Activated T-helper 1 cell treated with anti-CD3 and anti-CD28 coated beads, Interleukin-12 subunit alpha, Interleukin-12 subunit beta, Interleukin-2, Interleukin-4 antibody, amounts not matched to agents 30 ng/mL and 10 ng/mL and 1 ng/mL, durations not matched to agents 14 hours and 24 hours and 36 hours (primary cell): ENCODE measurements at regions not wholly inside any gene's neighbourhood (a gene's known extent, or its start where the extent isn't known, plus 50 kb on each side); places are given as distances from the start of the nearest gene placed in this dataset.

Experiments
- DNase-seq: peaks from one replicate; pipeline ENCODE4 v3.0.0; 2021; ENCODE audit warnings: low spot score
- H3K27ac Mint-ChIP-seq: one replicate; pipeline ENCODE4 v1.8.0; 2021; ENCODE audit warnings: mild to moderate bottlenecking, mixed read lengths
- H3K27me3 Mint-ChIP-seq: one replicate; pipeline ENCODE4 v1.8.0; 2022; ENCODE audit warnings: mild to moderate bottlenecking, moderate library complexity, mixed read lengths; ENCODE audit not compliant: insufficient read depth
- H3K36me3 Mint-ChIP-seq: one replicate; pipeline ENCODE4 v1.8.0; 2021; ENCODE audit warnings: low read depth, mixed read lengths
- H3K4me1 Mint-ChIP-seq: one replicate; pipeline ENCODE4 v1.8.0; 2021; ENCODE audit warnings: low read depth, mixed read lengths
- H3K4me3 Mint-ChIP-seq: one replicate; pipeline ENCODE4 v1.8.0; 2021; ENCODE audit warnings: mild to moderate bottlenecking, moderate library complexity, mixed read lengths
- H3K9me3 Mint-ChIP-seq: one replicate; pipeline ENCODE4 v1.8.0; 2021; ENCODE audit warnings: mixed read lengths
- intact Hi-C: fragments of 100-400 bp; cut with micrococcal nuclease; formaldehyde crosslinking; loops from one replicate; pipeline ENCODE4 v1.15.1; 2024

DNA sequence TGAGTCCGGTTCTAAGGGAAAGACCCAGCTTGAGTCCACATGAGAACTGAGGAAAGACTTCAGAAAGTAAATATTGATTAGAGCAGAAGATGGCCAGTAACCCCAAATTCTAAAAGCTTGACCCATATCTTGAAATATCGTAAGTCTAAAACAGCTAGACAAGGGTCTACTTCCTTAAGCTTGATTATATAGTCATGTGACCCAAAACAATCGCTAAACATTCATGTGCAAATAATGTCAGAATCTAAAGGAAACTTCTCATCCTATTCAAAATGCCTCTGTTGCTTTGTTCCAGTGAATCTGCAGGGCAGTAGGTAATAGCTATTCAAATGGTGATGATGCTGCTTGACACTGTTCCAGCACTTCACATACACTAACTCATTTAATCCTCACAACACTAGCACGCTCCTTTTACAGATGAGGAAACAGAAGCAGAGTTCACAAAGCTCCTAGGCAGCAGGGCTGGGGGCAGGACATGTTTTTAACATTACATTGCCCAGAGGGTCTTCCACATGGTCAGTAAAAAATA lies 52.6 kb downstream of the TCF20 start:
- intact Hi-C loops, result loop anchor here (1.0 to 2.0 kb wide), 4 partner anchors 10 to 51 kb away; no protein-coding TSS in a partner anchor
- no peaks in the 10 kb centered on the region for H3K27me3 Mint-ChIP-seq
- peaks cover 17% of the 10 kb centered on the region for H3K36me3 Mint-ChIP-seq

DNA sequence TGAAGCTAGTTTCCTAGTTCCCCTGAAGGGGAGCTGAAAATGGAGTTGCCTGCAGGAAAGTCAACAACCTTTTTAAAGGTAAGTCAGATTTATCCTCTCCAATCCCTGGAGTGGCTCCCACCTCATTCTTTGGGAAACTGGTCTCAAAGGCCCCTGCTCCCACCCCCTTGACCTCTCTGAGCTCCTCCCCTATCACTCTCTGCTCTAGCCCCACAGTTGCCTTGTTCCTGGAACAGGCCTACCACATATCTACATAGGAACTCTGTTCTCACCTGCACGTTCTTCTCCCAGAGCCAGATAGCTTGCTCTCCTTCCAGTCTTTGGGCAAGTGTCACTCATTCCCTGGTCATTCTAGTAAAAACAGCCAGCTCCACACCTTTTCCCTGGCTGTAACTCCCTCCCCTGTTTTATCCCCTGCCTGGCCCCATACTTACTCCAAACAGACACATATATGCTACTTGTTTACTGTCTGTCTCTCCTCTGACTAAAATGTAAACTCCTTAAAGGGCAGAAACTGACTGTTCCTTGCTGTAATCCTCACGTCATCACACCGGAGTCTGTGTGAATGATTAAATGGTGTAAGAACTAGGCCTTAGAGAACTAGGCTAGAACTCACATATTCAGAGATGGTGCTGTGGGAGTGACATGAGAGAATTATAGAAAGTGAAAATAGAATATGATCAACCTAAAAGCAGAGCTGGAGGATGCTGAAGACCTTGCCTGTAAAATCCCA lies 53.3 kb downstream of the TCF20 start:
- intact Hi-C loops, result loop anchor here (1.0 to 2.0 kb wide), 4 partner anchors 9 to 52 kb away; no protein-coding TSS in a partner anchor
- DNase-seq, result no peak
- Mint-ChIP-seq H3K4me3 (peak overlapping the region; percentile 2), H3K4me1 (peaks cover 29% of the 10 kb centered on the region), H3K27me3 (no peaks in the 10 kb centered on the region), H3K9me3 (no peaks in the 10 kb centered on the region), H3K27ac (peak overlapping the region; percentile 90), H3K36me3 (peaks cover 19% of the 10 kb centered on the region)

More for the DNA sequence above, 52.6 kb downstream of the TCF20 start:
- Mint-ChIP-seq H3K4me3 (peak overlapping the region; percentile 2), H3K4me1 (peaks cover 35% of the 10 kb centered on the region), H3K9me3 (no peaks in the 10 kb centered on the region), H3K27ac (peak overlapping the region; percentile 90)
- no peak for DNase-seq

DNA sequence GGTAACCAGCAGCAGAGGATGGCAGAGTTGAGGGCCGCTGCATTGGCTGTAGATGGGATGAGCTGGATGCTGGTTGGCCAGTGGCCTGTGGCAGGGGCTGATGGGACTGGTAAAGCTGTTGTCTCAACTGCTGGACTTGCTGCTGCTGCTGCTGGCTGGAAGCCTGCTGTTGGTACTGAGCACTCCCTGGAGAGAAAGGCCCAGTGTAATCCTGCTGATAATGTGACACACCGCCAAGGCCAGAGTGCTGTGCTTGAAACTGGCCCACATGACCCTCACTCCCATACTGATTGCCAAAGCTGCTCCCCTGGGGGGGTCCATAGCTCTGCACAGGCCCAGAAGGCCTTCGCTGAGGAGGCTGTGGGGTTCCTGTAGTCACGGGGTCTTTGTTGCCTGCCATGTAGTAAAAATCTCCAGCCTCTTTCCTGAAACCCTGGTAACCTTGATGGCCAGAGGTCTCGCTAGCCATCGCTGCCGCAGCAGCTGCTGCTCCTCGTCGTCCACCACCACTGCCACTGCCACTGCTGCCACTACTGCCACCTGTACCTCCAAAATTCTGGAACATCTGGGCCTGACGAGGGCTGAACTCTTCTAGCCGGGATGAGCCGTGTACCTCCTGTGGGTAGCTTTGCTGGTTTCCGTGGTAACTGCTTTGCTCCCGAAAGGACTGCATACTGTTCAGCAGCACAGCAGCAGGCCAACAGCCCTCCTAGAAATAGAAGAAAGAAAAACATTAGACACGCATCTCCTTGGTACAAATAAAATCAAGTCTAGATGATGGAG lies 55.6 kb downstream of the TCF20 start:
- no peak for DNase-seq
- Mint-ChIP-seq H3K27me3 (no peaks in the 10 kb centered on the region), H3K9me3 (no peaks in the 10 kb centered on the region), H3K27ac (no peak overlapping the region), H3K36me3 (peaks cover 34% of the 10 kb centered on the region), H3K4me1 (peaks cover 36% of the 10 kb centered on the region), H3K4me3 (no peak overlapping the region)
- intact Hi-C loops, result no loop called here

DNA sequence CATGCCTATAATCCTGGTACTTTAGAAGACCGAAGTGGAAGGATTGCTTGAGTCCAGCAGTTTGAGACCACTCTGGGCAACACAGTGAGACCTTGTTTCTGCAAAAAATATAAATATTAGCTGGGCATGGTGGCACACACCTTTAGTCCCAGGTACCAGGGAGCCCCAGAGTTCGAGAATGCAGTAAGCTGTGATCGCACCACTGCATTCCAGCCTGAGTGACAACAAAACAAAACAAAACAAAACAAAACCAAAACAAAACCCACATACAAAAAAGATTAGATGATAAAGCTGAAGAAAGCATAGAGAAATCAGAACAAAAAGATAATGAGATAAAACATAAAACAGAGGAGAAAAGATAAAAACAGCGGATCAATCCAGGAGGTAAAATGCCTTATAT lies 62.1 kb downstream of the TCF20 start:
- peaks cover 40% of the 10 kb centered on the region for H3K4me1 Mint-ChIP-seq
- DNase-seq, result no peak
- peak overlapping the region; percentile 2 for H3K4me3 Mint-ChIP-seq
- H3K36me3 Mint-ChIP-seq, result peaks cover 39% of the 10 kb centered on the region
- no peaks in the 10 kb centered on the region for H3K27me3 Mint-ChIP-seq
- H3K27ac Mint-ChIP-seq, result peak overlapping the region; percentile 51
- H3K9me3 Mint-ChIP-seq, result no peaks in the 10 kb centered on the region
- intact Hi-C loops, result loop anchor here (1.0 kb wide), 1 partner anchor 9 kb away; no protein-coding TSS in a partner anchor

DNA sequence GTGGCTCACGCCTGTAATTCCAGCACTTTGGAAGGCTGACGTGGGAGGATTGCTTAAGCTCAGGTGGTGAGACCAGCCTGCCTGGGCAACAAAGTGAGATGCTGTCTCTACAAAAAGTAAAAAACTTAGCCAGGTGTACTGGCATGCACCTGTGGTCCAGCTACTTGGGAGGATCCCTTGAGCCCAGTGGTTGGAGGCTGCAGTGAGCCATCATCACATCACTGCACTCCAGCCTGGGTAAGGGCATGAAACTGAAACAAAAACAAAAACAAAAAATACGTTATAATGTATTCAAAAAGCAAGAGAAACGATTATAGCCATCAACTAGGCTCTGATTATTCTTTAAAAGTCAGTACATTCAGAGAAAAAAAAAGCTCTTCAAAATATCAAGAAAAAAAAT lies 62.5 kb downstream of the TCF20 start:
- H3K4me3 Mint-ChIP-seq, result no peak overlapping the region
- no peak overlapping the region for H3K27ac Mint-ChIP-seq
- H3K36me3 Mint-ChIP-seq, result peaks cover 41% of the 10 kb centered on the region
- H3K27me3 Mint-ChIP-seq, result no peaks in the 10 kb centered on the region
- H3K4me1 Mint-ChIP-seq, result peaks cover 44% of the 10 kb centered on the region
- H3K9me3 Mint-ChIP-seq, result no peaks in the 10 kb centered on the region
- DNase-seq, result no peak
- intact Hi-C loops, result loop anchor here (1.0 kb wide), 1 partner anchor 9 kb away; no protein-coding TSS in a partner anchor

DNA sequence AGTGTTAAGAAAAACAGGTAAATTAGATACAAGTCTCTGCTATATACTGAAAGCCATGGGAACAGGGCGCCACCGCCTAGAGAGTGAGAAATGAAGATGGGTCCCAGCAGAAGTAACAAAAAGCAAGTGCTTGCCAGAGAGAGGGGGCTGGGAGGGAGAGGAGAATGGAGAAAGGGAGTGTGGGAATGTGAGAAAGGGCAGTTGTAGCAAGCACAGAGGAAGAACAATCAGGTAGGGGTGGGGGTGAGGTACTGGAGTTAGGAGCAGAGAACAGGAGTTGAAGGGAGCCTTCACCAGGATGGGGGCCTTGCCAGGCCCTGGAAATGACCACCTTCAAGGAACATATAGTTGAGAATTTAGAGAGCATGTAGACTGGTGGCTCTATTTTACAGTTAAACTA lies 66.8 kb downstream of the TCF20 start:
- H3K4me1 Mint-ChIP-seq, result peaks cover 48% of the 10 kb centered on the region
- intact Hi-C loops, result loop anchor here (2.0 to 5.0 kb wide), 3 partner anchors 13 to 64 kb away; no protein-coding TSS in a partner anchor
- peak overlapping the region; percentile 41 for H3K27ac Mint-ChIP-seq
- H3K27me3 Mint-ChIP-seq, result no peaks in the 10 kb centered on the region
- DNase-seq, result no peak
- peaks cover 31% of the 10 kb centered on the region for H3K36me3 Mint-ChIP-seq
- no peak overlapping the region for H3K4me3 Mint-ChIP-seq
- H3K9me3 Mint-ChIP-seq, result peaks cover 3% of the 10 kb centered on the region

DNA sequence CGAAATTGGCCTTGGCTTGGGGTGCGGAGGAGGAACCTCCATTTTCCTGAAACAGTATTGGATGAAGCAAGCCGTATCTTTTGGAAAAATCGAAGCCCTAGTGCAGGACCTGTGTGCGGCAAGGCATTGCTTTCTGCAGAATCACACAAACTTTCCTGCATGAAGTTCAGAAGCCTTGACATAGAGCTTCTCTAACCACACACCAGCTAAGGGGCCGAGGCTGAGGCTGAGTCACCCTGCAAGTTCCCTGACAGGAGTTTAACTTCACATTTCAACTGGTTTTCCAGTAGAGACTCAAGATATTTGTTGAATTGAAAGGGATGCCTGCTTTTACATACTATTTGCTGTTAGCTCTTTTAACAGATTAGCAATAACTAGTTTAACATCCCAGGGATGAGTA lies 67.8 kb downstream of the TCF20 start:
- peak overlapping the region; percentile 77 for H3K27ac Mint-ChIP-seq
- peaks cover 3% of the 10 kb centered on the region for H3K9me3 Mint-ChIP-seq
- peaks cover 28% of the 10 kb centered on the region for H3K36me3 Mint-ChIP-seq
- intact Hi-C loops, result loop anchor here (1.0 to 5.0 kb wide), 4 partner anchors 10 to 65 kb away; no protein-coding TSS in a partner anchor
- H3K4me3 Mint-ChIP-seq, result peak overlapping the region; percentile 79
- peak; percentile 48 for DNase-seq
- no peaks in the 10 kb centered on the region for H3K27me3 Mint-ChIP-seq
- H3K4me1 Mint-ChIP-seq, result peaks cover 39% of the 10 kb centered on the region

DNA sequence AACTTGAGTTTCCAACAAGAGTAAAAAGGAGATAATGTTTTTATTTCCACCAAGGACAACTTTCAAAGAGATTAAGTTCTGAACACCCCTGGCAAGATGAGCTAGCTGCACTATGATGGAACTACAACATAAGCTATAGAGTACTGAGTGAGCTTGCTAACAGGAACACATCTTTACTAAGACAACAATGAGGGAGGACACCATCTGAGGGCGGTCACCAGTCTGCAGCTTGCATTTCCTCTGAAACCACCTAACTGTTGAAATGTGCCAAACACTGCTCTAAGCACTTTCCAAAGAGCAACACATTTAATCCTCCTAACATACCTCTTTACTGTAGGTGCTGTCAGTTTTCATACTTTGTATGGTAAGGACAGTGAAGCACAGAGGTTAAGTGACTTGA lies 68.4 kb downstream of the TCF20 start:
- DNase-seq, result no peak
- H3K4me3 Mint-ChIP-seq, result peak overlapping the region; percentile 79
- no peaks in the 10 kb centered on the region for H3K27me3 Mint-ChIP-seq
- peak overlapping the region; percentile 81 for H3K27ac Mint-ChIP-seq
- intact Hi-C loops, result loop anchor here (1.0 to 5.0 kb wide), 4 partner anchors 10 to 65 kb away; no protein-coding TSS in a partner anchor
- peaks cover 3% of the 10 kb centered on the region for H3K9me3 Mint-ChIP-seq
- H3K36me3 Mint-ChIP-seq, result peaks cover 28% of the 10 kb centered on the region
- H3K4me1 Mint-ChIP-seq, result peaks cover 39% of the 10 kb centered on the region

DNA sequence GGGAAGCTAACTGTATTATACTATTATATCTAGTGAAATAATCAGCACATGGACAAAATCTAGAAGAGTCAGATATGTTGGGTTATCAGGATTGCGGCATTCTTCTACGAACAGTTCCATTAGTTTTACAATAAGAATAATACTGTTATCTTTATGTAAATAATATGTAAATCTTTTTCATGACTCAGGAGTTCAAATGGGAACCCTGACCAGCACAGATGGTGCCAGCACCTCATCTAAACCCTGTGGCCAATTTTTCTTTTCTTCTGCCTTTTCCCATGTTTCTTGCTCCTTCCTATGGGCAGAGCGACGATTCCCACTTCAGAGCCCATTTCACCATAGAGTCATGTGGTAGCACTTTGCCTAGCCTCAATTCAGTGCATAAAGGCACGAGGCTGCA lies 68.4 kb upstream of the CYP2D6 start:
- peaks cover 57% of the 10 kb centered on the region for H3K4me1 Mint-ChIP-seq
- DNase-seq, result no peak
- H3K27me3 Mint-ChIP-seq, result no peaks in the 10 kb centered on the region
- peaks cover 3% of the 10 kb centered on the region for H3K9me3 Mint-ChIP-seq
- no peak overlapping the region for H3K4me3 Mint-ChIP-seq
- no peak overlapping the region for H3K27ac Mint-ChIP-seq
- H3K36me3 Mint-ChIP-seq, result peaks cover 21% of the 10 kb centered on the region
- intact Hi-C loops, result no loop called here

DNA sequence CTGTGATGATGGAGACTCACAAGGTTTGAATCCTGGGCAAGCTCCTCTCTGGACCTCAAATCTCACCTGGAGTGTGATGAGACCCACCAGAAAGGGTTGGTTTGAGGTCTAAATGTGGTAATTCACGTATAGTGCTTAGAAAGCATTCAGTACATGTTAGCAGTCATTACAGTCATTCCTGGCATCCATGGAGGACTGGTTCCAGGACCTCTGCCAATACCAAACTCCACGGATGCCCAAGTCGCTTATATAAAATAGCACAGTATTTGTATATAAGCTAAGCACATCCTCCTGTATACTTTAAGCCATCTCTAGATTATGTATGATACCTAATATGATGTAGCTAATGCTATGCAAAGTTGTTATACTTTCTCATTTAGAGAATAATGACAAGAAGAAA lies 67.6 kb upstream of the CYP2D6 start:
- Mint-ChIP-seq H3K9me3 (peaks cover 3% of the 10 kb centered on the region), H3K4me1 (peaks cover 58% of the 10 kb centered on the region), H3K36me3 (peaks cover 16% of the 10 kb centered on the region), H3K27me3 (no peaks in the 10 kb centered on the region), H3K4me3 (no peak overlapping the region), H3K27ac (no peak overlapping the region)
- no peak for DNase-seq
- intact Hi-C loops, result no loop called here

DNA sequence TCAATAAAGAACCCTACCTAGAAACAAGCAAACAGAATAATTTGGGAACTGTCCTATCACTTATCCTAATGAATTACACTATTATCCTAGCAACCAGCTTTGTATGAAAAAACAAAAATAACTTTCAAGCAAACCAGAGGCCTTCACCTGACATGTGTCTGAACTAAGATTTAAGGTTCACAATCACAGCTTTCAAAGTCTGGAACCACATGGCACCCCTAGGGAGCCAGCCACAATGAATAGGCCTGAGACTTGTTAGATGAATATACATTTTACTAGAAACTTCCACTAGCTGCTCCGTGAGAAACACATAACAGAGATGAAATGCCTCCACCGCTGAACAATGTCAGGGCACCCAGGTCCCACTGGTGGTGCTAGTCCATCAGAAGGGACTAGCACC lies 65.8 kb upstream of the CYP2D6 start:
- no peak overlapping the region for H3K4me3 Mint-ChIP-seq
- no peaks in the 10 kb centered on the region for H3K9me3 Mint-ChIP-seq
- peaks cover 10% of the 10 kb centered on the region for H3K36me3 Mint-ChIP-seq
- H3K4me1 Mint-ChIP-seq, result peaks cover 53% of the 10 kb centered on the region
- no peaks in the 10 kb centered on the region for H3K27me3 Mint-ChIP-seq
- intact Hi-C loops, result no loop called here
- no peak for DNase-seq
- no peak overlapping the region for H3K27ac Mint-ChIP-seq

DNA sequence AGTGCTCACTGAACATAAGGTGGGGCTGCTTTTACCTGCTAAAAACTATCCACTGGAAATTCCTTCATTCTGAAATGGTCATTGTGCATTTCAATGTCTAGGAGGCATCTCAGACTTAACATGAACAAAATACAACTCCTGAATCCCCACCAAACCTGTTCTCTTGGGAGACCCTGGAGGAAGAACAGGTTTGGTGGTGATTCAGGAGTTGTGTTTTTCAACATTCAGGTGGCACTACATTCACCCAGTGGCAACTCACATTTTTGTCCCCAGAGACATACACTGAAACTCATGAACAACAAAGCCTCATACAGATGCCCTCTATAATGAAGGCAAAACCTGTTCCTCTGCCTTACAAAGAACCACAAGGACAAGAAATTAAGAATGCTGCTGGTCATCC lies 64.3 kb upstream of the CYP2D6 start:
- H3K4me3 Mint-ChIP-seq, result no peak overlapping the region
- no peaks in the 10 kb centered on the region for H3K9me3 Mint-ChIP-seq
- no peaks in the 10 kb centered on the region for H3K27me3 Mint-ChIP-seq
- H3K4me1 Mint-ChIP-seq, result peaks cover 49% of the 10 kb centered on the region
- intact Hi-C loops, result no loop called here
- DNase-seq, result no peak
- peaks cover 3% of the 10 kb centered on the region for H3K36me3 Mint-ChIP-seq
- no peak overlapping the region for H3K27ac Mint-ChIP-seq
